Prostate gland (tissue), 2 donors: ENCODE measurements at regions not wholly inside any gene's neighbourhood (a gene's known extent, or its start where the extent isn't known, plus 50 kb on each side); places are given as distances from the start of the nearest gene placed in this dataset.

Experiments
- POLR2A ChIP-seq: fragments of 450-650 bp; IDR thresholded peaks from one replicate; pipeline ENCODE4 v1.6.1; 2016; ENCODE audit warnings: antibody characterized with exemption, mild to moderate bottlenecking
- POLR2AphosphoS5 ChIP-seq: sonication (generic); formaldehyde crosslinking; IDR thresholded peaks from one replicate; pipeline ENCODE4 v1.6.1; 2017; ENCODE audit warnings: antibody characterized with exemption
- TF ChIP-seq, protein P1 (sequence below), 4 experiments: fragments of 200-600 bp in 2 of 4; fragments of 450-650 bp in 2 of 4; sonication (generic) in 2 of 4; IDR thresholded peaks; 1 replicate in 3 of 4; 2 replicates in 1 of 4; pipeline ENCODE4 v1.5.1; 2016 to 2019; ENCODE audit warnings: antibody characterized with exemption in 4 of 4, mild to moderate bottlenecking in 2 of 4, moderate library complexity in 2 of 4

DNA sequence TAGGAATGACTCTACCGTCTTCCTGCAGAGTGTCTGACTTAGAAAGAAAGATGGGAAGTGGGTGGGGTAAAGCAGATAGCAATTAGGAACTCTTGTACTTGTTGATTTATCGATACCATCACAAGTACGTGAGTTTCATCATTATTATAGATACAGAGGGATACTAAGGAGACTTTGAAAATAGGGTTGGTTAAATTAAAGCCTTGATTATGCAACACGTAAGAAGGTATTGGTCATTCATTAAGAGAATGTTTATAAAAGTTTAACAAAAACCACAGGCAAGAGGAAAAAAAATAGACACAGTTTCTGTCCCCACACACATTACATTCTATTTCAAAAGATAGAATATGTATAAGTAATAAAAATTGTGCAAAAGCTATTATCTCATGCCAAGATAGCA lies 65.9 kb upstream of the UGT2B7 start:
- TF ChIP-seq, protein P1, sequence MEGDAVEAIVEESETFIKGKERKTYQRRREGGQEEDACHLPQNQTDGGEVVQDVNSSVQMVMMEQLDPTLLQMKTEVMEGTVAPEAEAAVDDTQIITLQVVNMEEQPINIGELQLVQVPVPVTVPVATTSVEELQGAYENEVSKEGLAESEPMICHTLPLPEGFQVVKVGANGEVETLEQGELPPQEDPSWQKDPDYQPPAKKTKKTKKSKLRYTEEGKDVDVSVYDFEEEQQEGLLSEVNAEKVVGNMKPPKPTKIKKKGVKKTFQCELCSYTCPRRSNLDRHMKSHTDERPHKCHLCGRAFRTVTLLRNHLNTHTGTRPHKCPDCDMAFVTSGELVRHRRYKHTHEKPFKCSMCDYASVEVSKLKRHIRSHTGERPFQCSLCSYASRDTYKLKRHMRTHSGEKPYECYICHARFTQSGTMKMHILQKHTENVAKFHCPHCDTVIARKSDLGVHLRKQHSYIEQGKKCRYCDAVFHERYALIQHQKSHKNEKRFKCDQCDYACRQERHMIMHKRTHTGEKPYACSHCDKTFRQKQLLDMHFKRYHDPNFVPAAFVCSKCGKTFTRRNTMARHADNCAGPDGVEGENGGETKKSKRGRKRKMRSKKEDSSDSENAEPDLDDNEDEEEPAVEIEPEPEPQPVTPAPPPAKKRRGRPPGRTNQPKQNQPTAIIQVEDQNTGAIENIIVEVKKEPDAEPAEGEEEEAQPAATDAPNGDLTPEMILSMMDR (IDR thresholded peaks at IDR 0.05), result no peak
- TF ChIP-seq POLR2A (no peak), POLR2AphosphoS5 (no peak)
